Neural cell (in vitro differentiated cells): ENCODE measurements at regions not wholly inside any gene's neighbourhood (a gene's known extent, or its start where the extent isn't known, plus 50 kb on each side); places are given as distances from the start of the nearest gene placed in this dataset.

Experiments used
- H2AFZ ChIP-seq: fragments of 200-600, 300-800 bp; sonication (generic), shearing (Covaris generic); 2 replicates; pipeline ENCODE4 v1.6.0; 2014; ENCODE audit warnings: low read depth, mild to moderate bottlenecking, antibody characterized with exemption, low read length, moderate library complexity
- H3F3A ChIP-seq: fragments of 200-600 bp; shearing (Covaris generic); 2 replicates; pipeline ENCODE4 v1.6.1; 2016; ENCODE audit warnings: mild to moderate bottlenecking, moderate library complexity, mixed read lengths, antibody characterized with exemption, low read length; ENCODE audit not compliant: insufficient read depth, poor library complexity, severe bottlenecking
- H3K27ac ChIP-seq: fragments of 200-600, 300-800 bp; sonication (generic), shearing (Covaris generic); 2 replicates; pipeline ENCODE4 v1.5.1; 2014; ENCODE audit warnings: mild to moderate bottlenecking, low read length, moderate library complexity
- H3K27me3 ChIP-seq: fragments of 300-800, 200-600 bp; sonication (generic), shearing (Covaris generic); 2 replicates; pipeline ENCODE4 v1.6.0; 2014; ENCODE audit warnings: mild to moderate bottlenecking, low read depth, low read length, moderate library complexity; ENCODE audit not compliant: insufficient read depth
- H3K36me3 ChIP-seq: fragments of 300-800, 200-600 bp; sonication (generic), shearing (Covaris generic); 2 replicates; pipeline ENCODE4 v1.5.1; 2014; ENCODE audit warnings: mild to moderate bottlenecking, antibody characterized with exemption, low read length, moderate library complexity; ENCODE audit not compliant: insufficient read depth
- H3K4me2 ChIP-seq: fragments of 300-800, 200-600 bp; sonication (generic), shearing (Covaris generic); 2 replicates; pipeline ENCODE4 v1.6.0; 2014; ENCODE audit warnings: mild to moderate bottlenecking, low read length
- H3K4me3 ChIP-seq: fragments of 300-800, 200-600 bp; sonication (generic), shearing (Covaris generic); 2 replicates; pipeline ENCODE4 v1.5.1; 2014; ENCODE audit warnings: mild to moderate bottlenecking, low read length, moderate library complexity
- H3K79me2 ChIP-seq: fragments of 200-600 bp; shearing (Covaris generic); replicated peaks from 2 replicates; pipeline ENCODE4 v1.6.0; 2014; ENCODE audit warnings: mild to moderate bottlenecking, low read length, moderate library complexity; ENCODE audit not compliant: insufficient read depth
- H3K9ac ChIP-seq: fragments of 300-800, 200-600 bp; sonication (generic), shearing (Covaris generic); 2 replicates; pipeline ENCODE4 v1.6.1; 2016; ENCODE audit warnings: mild to moderate bottlenecking, low read length, mixed read lengths
- H3K9me2 ChIP-seq: fragments of 200-600 bp; shearing (Covaris generic); 2 replicates; pipeline ENCODE4 v1.6.1; 2016; ENCODE audit warnings: mild to moderate bottlenecking, low read length, mixed read lengths; ENCODE audit not compliant: insufficient read depth
- H3K9me3 ChIP-seq: fragments of 200-600, 300-800 bp; sonication (generic), shearing (Covaris generic); 2 replicates; pipeline ENCODE4 v1.6.1; 2016; ENCODE audit warnings: mild to moderate bottlenecking, mixed run types, low read length, moderate library complexity, mixed read lengths
- H4K20me1 ChIP-seq: fragments of 200-600 bp; shearing (Covaris generic); 2 replicates; pipeline ENCODE4 v1.6.1; 2016; ENCODE audit warnings: mild to moderate bottlenecking, mixed run types; ENCODE audit not compliant: insufficient read depth
- EP300 ChIP-seq: fragments of 450-650 bp; conservative IDR thresholded peaks from 2 replicates; pipeline ENCODE4 v1.6.1; 2014; ENCODE audit warnings: antibody characterized with exemption, mild to moderate bottlenecking, moderate library complexity; ENCODE audit not compliant: poor library complexity, severe bottlenecking
- EZH2 ChIP-seq: fragments of 200-600, 300-800 bp; shearing (Covaris generic), sonication (generic); IDR thresholded peaks from 2 replicates; pipeline ENCODE4 v1.6.1; 2014; ENCODE audit warnings: antibody characterized with exemption, low read length, borderline replicate concordance, mild to moderate bottlenecking; ENCODE audit not compliant: insufficient read depth, poor library complexity, severe bottlenecking
- MXI1 ChIP-seq: fragments of 450-650 bp; conservative IDR thresholded peaks from 2 replicates; pipeline ENCODE4 v1.6.1; 2014; ENCODE audit warnings: antibody characterized with exemption, mild to moderate bottlenecking; ENCODE audit not compliant: poor library complexity, severe bottlenecking
- POLR2AphosphoS5 ChIP-seq: IDR thresholded peaks from 2 replicates; pipeline ENCODE4 v1.6.1; 2012
- RAD21 ChIP-seq: fragments of 450-650 bp; conservative IDR thresholded peaks from 2 replicates; pipeline ENCODE4 v1.6.1; 2014; ENCODE audit warnings: antibody characterized with exemption, mild to moderate bottlenecking, moderate library complexity
- REST ChIP-seq: IDR thresholded peaks from 2 replicates; pipeline ENCODE4 v1.6.1; 2012; ENCODE audit warnings: borderline replicate concordance
- SMC3 ChIP-seq: fragments of 450-650 bp; conservative IDR thresholded peaks from 2 replicates; pipeline ENCODE4 v1.6.1; 2014; ENCODE audit warnings: antibody characterized with exemption, mild to moderate bottlenecking, moderate library complexity; ENCODE audit not compliant: poor library complexity
- TAF1 ChIP-seq: IDR thresholded peaks from 2 replicates; pipeline ENCODE4 v1.6.1; 2012; ENCODE audit warnings: low read depth
- TF ChIP-seq, protein P1 (sequence below): fragments of 450-650 bp; IDR thresholded peaks from 2 replicates; pipeline ENCODE4 v1.5.1; 2014; ENCODE audit warnings: antibody characterized with exemption, mild to moderate bottlenecking, moderate library complexity; ENCODE audit not compliant: poor library complexity, severe bottlenecking

DNA sequence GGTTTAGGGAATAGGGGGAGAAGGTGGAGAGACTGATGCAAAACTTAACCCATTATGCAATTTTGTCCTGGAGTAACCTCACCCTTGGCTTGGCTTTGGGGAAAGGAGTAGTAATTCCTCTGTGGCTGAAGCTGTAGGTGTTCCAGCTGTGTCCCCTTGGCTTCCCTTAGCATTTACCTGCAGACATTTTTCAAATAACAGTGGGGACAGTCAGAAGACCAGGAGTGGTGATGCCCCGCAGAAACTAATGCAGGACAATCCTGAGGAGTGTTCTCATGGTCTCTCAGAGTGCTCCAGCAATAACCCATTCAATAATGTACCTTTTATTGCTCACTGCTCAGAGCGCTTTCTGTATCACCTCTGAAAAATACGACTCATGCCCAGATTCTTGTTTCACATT is 282.1 kb downstream of the ZEB1 start:
- H4K20me1 ChIP-seq, result no peaks in the 10 kb centered on the region
- no peak overlapping the region for H2AFZ ChIP-seq
- no peak overlapping the region for H3K4me3 ChIP-seq
- no peaks in the 10 kb centered on the region for H3K79me2 ChIP-seq
- no peak overlapping the region for H3K4me2 ChIP-seq
- H3K9ac ChIP-seq, result no peak overlapping the region
- no peaks in the 10 kb centered on the region for H3F3A ChIP-seq
- no peaks in the 10 kb centered on the region for H3K36me3 ChIP-seq
- TF ChIP-seq EP300 (no peak), EZH2 (no peak), MXI1 (no peak), RAD21 (no peak), REST (no peak), SMC3 (no peak)
- TF ChIP-seq, protein P1, sequence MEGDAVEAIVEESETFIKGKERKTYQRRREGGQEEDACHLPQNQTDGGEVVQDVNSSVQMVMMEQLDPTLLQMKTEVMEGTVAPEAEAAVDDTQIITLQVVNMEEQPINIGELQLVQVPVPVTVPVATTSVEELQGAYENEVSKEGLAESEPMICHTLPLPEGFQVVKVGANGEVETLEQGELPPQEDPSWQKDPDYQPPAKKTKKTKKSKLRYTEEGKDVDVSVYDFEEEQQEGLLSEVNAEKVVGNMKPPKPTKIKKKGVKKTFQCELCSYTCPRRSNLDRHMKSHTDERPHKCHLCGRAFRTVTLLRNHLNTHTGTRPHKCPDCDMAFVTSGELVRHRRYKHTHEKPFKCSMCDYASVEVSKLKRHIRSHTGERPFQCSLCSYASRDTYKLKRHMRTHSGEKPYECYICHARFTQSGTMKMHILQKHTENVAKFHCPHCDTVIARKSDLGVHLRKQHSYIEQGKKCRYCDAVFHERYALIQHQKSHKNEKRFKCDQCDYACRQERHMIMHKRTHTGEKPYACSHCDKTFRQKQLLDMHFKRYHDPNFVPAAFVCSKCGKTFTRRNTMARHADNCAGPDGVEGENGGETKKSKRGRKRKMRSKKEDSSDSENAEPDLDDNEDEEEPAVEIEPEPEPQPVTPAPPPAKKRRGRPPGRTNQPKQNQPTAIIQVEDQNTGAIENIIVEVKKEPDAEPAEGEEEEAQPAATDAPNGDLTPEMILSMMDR, result no peak
- no peaks in the 10 kb centered on the region for H3K27me3 ChIP-seq
- no peaks in the 10 kb centered on the region for H3K9me3 ChIP-seq
- H3K27ac ChIP-seq, result no peak overlapping the region
- no peaks in the 10 kb centered on the region for H3K9me2 ChIP-seq

- Histone ChIP-seq H3K4me3 (no peak overlapping the region), H3F3A (no peaks in the 10 kb centered on the region), H3K9me3 (no peaks in the 10 kb centered on the region), H3K4me2 (no peak overlapping the region), H3K9ac (no peak overlapping the region), H3K27me3 (no peaks in the 10 kb centered on the region), H4K20me1 (no peaks in the 10 kb centered on the region), H3K79me2 (no peaks in the 10 kb centered on the region), H3K36me3 (no peaks in the 10 kb centered on the region), H3K27ac (no peak overlapping the region), H3K9me2 (no peaks in the 10 kb centered on the region), H2AFZ (no peak overlapping the region)
- TF ChIP-seq EZH2 (no peak), SMC3 (no peak), MXI1 (no peak), REST (no peak), RAD21 (no peak), EP300 (no peak), TAF1 (no peak), POLR2AphosphoS5 (no peak)
- TF ChIP-seq, protein P1, result no peak
These were observed 280.8 kb downstream of the ZEB1 start for GRCh38 chr10:31599626-31600504.
